Suppressor macrophage (primary cell): ENCODE measurements at regions not wholly inside any gene's neighbourhood (a gene's known extent, or its start where the extent isn't known, plus 50 kb on each side); places are given as distances from the start of the nearest gene placed in this dataset.
"Not testable (repeated sequence)": the region's sequence is repeated elsewhere in the genome, so short reads cannot be mapped to it uniquely, and the experiment has no call there.

Source experiments
- DNase-seq, 4 experiments: peaks; one replicate each; pipeline ENCODE4 v3.0.0-alpha.2; 2020 to 2022

- DNase-seq: not testable (repeated sequence)
Observed at GRCh38 chr5:86284400-86285190, 333.1 kb upstream of the COX7C start.

GRCh38 chr5:86287437-86287836 is 330.3 kb upstream of the COX7C start:
- DNase-seq: not testable (repeated sequence)

- DNase-seq: not testable (repeated sequence)
Observed at GRCh38 chr5:86289786-86290185, 328.0 kb upstream of the COX7C start.

GRCh38 chr5:86292811-86293210 is 324.9 kb upstream of the COX7C start:
- not testable (repeated sequence) for DNase-seq

- not testable (repeated sequence) for DNase-seq
Observed at GRCh38 chr5:86302643-86303042, 315.1 kb upstream of the COX7C start.

GRCh38 chr5:86305050-86305449 is 312.7 kb upstream of the COX7C start:
- DNase-seq: peak in 3 of 4 experiments; percentile 2 to 28 (median 25)

- no peak for DNase-seq
Observed at GRCh38 chr5:86314951-86315350, 302.8 kb upstream of the COX7C start.

- DNase-seq: no peak
Observed at GRCh38 chr5:86320266-86320665, 297.5 kb upstream of the COX7C start.

GRCh38 chr5:86329318-86329717 is 288.4 kb upstream of the COX7C start:
- DNase-seq: no peak

- DNase-seq: no peak
Observed at GRCh38 chr5:86330736-86331135, 287.0 kb upstream of the COX7C start.

GRCh38 chr5:86332851-86333250 is 284.9 kb upstream of the COX7C start:
- DNase-seq: no peak

- no peak for DNase-seq
Observed at GRCh38 chr5:86337667-86338460, 279.9 kb upstream of the COX7C start.

GRCh38 chr5:86354664-86355063 is 263.1 kb upstream of the COX7C start:
- no peak for DNase-seq

GRCh38 chr5:86360801-86361200 is 256.9 kb upstream of the COX7C start:
- no peak for DNase-seq

GRCh38 chr5:86371061-86371460 is 246.7 kb upstream of the COX7C start:
- DNase-seq: no peak

GRCh38 chr5:86374611-86375010 is 243.1 kb upstream of the COX7C start:
- DNase-seq: no peak

GRCh38 chr5:86376214-86376613 is 241.5 kb upstream of the COX7C start:
- no peak for DNase-seq

- no peak for DNase-seq
Observed at GRCh38 chr5:86403190-86403589, 214.6 kb upstream of the COX7C start.

- DNase-seq: no peak
Observed at GRCh38 chr5:86404256-86404655, 213.5 kb upstream of the COX7C start.

GRCh38 chr5:86407711-86408110 is 210.0 kb upstream of the COX7C start:
- no peak for DNase-seq

- no peak for DNase-seq
Observed at GRCh38 chr5:86411596-86411995, 206.1 kb upstream of the COX7C start.

GRCh38 chr5:86427158-86427557 is 190.6 kb upstream of the COX7C start:
- DNase-seq: no peak

- no peak for DNase-seq
Observed at GRCh38 chr5:86439593-86440110, 178.1 kb upstream of the COX7C start.
